ENCODE measurements at regions not wholly inside any gene's neighbourhood (a gene's known extent, or its start where the extent isn't known, plus 50 kb on each side); places are given as distances from the start of the nearest gene placed in this dataset.

DNA sequence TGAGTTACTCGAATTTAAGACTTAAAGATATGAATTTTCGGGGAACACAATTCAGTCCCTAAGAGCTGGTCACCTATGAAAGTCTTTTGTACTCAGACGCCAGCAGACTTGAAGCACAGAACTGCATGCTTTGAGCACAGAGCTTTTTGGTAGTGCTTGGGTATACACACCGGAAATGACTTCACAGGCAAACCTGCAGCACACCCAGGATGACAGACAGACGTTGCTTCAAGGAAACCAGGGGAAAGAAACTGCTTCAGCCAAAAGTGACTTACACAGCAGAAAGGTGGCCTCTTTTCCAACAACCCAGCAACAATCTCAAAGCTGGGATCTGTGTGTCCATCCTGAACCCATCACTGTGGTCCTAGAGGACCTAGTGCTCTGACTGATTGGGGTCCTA is 975.1 kb downstream of the AACS start:
- TF ChIP-seq, protein P1, sequence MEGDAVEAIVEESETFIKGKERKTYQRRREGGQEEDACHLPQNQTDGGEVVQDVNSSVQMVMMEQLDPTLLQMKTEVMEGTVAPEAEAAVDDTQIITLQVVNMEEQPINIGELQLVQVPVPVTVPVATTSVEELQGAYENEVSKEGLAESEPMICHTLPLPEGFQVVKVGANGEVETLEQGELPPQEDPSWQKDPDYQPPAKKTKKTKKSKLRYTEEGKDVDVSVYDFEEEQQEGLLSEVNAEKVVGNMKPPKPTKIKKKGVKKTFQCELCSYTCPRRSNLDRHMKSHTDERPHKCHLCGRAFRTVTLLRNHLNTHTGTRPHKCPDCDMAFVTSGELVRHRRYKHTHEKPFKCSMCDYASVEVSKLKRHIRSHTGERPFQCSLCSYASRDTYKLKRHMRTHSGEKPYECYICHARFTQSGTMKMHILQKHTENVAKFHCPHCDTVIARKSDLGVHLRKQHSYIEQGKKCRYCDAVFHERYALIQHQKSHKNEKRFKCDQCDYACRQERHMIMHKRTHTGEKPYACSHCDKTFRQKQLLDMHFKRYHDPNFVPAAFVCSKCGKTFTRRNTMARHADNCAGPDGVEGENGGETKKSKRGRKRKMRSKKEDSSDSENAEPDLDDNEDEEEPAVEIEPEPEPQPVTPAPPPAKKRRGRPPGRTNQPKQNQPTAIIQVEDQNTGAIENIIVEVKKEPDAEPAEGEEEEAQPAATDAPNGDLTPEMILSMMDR (IDR thresholded peaks at IDR 0.05; ENCODE audit: insufficient read depth, low read length): no peak
- no peak for TF ChIP-seq POLR2AphosphoS5 (IDR thresholded peaks at IDR 0.05; ENCODE audit: low read depth)

Measured in HL-60 (cell line).